ENCODE measurements at regions not wholly inside any gene's neighbourhood (a gene's known extent, or its start where the extent isn't known, plus 50 kb on each side); places are given as distances from the start of the nearest gene placed in this dataset.

GRCh38 chrX:64580035-64580434, 184.8 kb upstream of the MTMR8 start:
- no peaks in the 10 kb centered on the region for H3K79me2 ChIP-seq (ENCODE audit: insufficient read depth, low read length)
- no peak overlapping the region for H3K4me3 ChIP-seq (replicated peaks in 1 of 3; ENCODE audit: insufficient read depth in 1 of 3, low read depth in 2 of 3, low read length in 3 of 3)
- FAIRE-seq (no peak), DNase-seq (ENCODE audit: low spot score) (no peak), ATAC-seq (no peak)
- 0 out of 2 replicates have a peak, but pooled peaks cover 6% of the 10 kb centered on the region for H3K9me3 ChIP-seq (ENCODE audit: low read length)
- TF ChIP-seq ZNF331 (CRISPR knock-in tag; IDR thresholded peaks at IDR 0.05) (no peak), ZNF337 (CRISPR knock-in tag; IDR thresholded peaks at IDR 0.05; ENCODE audit: borderline replicate concordance, low read depth) (no peak), ZSCAN22 (CRISPR knock-in tag; IDR thresholded peaks at IDR 0.05) (no peak), ZNF605 (CRISPR knock-in tag; IDR thresholded peaks at IDR 0.05) (no peak)
- H3K4me1 ChIP-seq (ENCODE audit: insufficient read depth, low read length), result no peaks in the 10 kb centered on the region
- no peak overlapping the region for H3K4me2 ChIP-seq (ENCODE audit: low read depth, low read length)
- no peak overlapping the region for H3K27ac ChIP-seq (ENCODE audit: extremely low read length, insufficient read depth, low read length)
- no peak overlapping the region for H2AFZ ChIP-seq (ENCODE audit: low read length)
- H3K36me3 ChIP-seq (replicated peaks in 1 of 2; ENCODE audit: control insufficient read depth in 1 of 2, insufficient read depth in 2 of 2, low read length in 2 of 2), result no peaks in the 10 kb centered on the region
- ChIA-PET CTCF (ENCODE audit: low intra/inter-chr PET ratio, low total read pairs) (no interaction called here), POLR2A (no interaction called here)
- H3K27me3 ChIP-seq (ENCODE audit: control insufficient read depth in 1 of 2, insufficient read depth in 2 of 2, low read length in 2 of 2), result no peaks in the 10 kb centered on the region
- intact Hi-C loops (cut with micrococcal nuclease; ENCODE audit: unreplicated experiment) (no loop called here), in situ Hi-C loops (cut with HindIII; ENCODE audit: extremely low pct_ligation_motif_present, low pct_unique_long_range_greater_than_20kb) (no loop called here)
- no peak overlapping the region for H3K9ac ChIP-seq (ENCODE audit: insufficient read depth, low read depth, low read length)
- no peaks in the 10 kb centered on the region for H4K20me1 ChIP-seq (ENCODE audit: insufficient read depth, low read length)
- WGBS (ENCODE audit: low lambda C conversion rate), result 0% methylated on average over 1 of the region's 4 CpGs
- BruUV-seq (replicated peaks), result no TSS peak

GRCh38 chrX:64571011-64571410, 175.8 kb upstream of the MTMR8 start:
- 0% methylated on average over 1 of the region's 4 CpGs for WGBS (ENCODE audit: low lambda C conversion rate)
- DNase-seq (ENCODE audit: low spot score) (no peak), FAIRE-seq (no peak), ATAC-seq (no peak)
- Histone ChIP-seq H3K27me3 (ENCODE audit: control insufficient read depth in 1 of 2, insufficient read depth in 2 of 2, low read length in 2 of 2) (no peaks in the 10 kb centered on the region), H3K9ac (ENCODE audit: insufficient read depth, low read depth, low read length) (no peak overlapping the region), H3K9me3 (ENCODE audit: low read length) (no peaks in the 10 kb centered on the region), H3K4me2 (ENCODE audit: low read depth, low read length) (no peak overlapping the region), H3K36me3 (replicated peaks in 1 of 2; ENCODE audit: control insufficient read depth in 1 of 2, insufficient read depth in 2 of 2, low read length in 2 of 2) (no peaks in the 10 kb centered on the region), H3K4me3 (replicated peaks in 1 of 3; ENCODE audit: insufficient read depth in 1 of 3, low read depth in 2 of 3, low read length in 3 of 3) (no peak overlapping the region), H3K4me1 (ENCODE audit: insufficient read depth, low read length) (no peaks in the 10 kb centered on the region), H4K20me1 (ENCODE audit: insufficient read depth, low read length) (no peaks in the 10 kb centered on the region), H2AFZ (ENCODE audit: low read length) (no peak overlapping the region), H3K79me2 (ENCODE audit: insufficient read depth, low read length) (no peaks in the 10 kb centered on the region), H3K27ac (ENCODE audit: extremely low read length, insufficient read depth, low read length) (no peak overlapping the region)
- ChIA-PET POLR2A (no interaction called here), CTCF (ENCODE audit: low intra/inter-chr PET ratio, low total read pairs) (no interaction called here)
- BruUV-seq (replicated peaks), result no TSS peak
- intact Hi-C loops (cut with micrococcal nuclease; ENCODE audit: unreplicated experiment) (no loop called here), in situ Hi-C loops (cut with HindIII; ENCODE audit: extremely low pct_ligation_motif_present, low pct_unique_long_range_greater_than_20kb) (no loop called here)
- TF ChIP-seq MTERF4 (CRISPR knock-in tag; IDR thresholded peaks at IDR 0.05), result no peak
- no peak for TF ChIP-seq HIVEP1 (CRISPR knock-in tag; IDR thresholded peaks at IDR 0.05)
- TF ChIP-seq ZBTB40 (IDR thresholded peaks at IDR 0.05), result no peak
- no peak for TF ChIP-seq ZBTB40 (CRISPR knock-in tag; IDR thresholded peaks at IDR 0.05)
